ENCODE measurements at regions not wholly inside any gene's neighbourhood (a gene's known extent, or its start where the extent isn't known, plus 50 kb on each side); places are given as distances from the start of the nearest gene placed in this dataset.

DNA sequence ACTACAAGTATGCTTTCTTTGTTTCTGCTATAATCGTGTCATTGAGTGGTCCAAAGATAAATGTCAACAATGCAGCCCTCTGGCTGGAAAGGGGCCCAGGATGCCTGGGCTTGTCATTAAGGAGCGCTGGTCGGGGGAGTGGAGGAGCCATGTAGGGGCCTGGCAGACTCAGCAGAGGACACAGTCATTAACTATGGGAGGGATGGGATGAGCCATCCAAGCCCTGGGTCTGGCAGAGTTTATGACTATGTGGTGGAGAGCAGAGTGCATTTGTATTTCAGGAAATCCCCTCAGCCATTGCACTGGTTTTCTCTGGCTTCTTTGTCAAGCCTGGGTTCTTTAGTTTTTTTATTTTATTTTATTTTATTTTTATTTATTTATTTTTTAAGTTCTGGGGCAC is 243.1 kb downstream of the C12orf75 start:
- H3K9me3 ChIP-seq (ENCODE audit: control insufficient read depth in 1 of 2, insufficient read depth in 1 of 2, low read depth in 1 of 2, low read length in 2 of 2): no peaks in the 10 kb centered on the region
- no peak for ATAC-seq
- no peak for DNase-seq (ENCODE audit: low read depth, low spot score)
- H3K36me3 ChIP-seq (ENCODE audit: control insufficient read depth in 1 of 2, insufficient read depth in 2 of 2, low read length in 2 of 2): no peaks in the 10 kb centered on the region
- H3K4me2 ChIP-seq (ENCODE audit: low read length): no peak overlapping the region
- H3K27ac ChIP-seq (ENCODE audit: low read depth, low read length): no peak overlapping the region
- BruUV-seq (replicated peaks): no TSS peak
- RAD21 ChIA-PET (ENCODE audit: low non-redundant PET in 1 of 2, low total read pairs in 2 of 2, uncharacterized antibody in 2 of 2, unreplicated experiment in 2 of 2): no interaction called here
- no peak overlapping the region for H3K4me3 ChIP-seq (replicated peaks in 1 of 2; ENCODE audit: low read depth in 1 of 2, low read length in 2 of 2)
- no peak overlapping the region for H3K9ac ChIP-seq (ENCODE audit: low read length)
- no peaks in the 10 kb centered on the region for H3K27me3 ChIP-seq (ENCODE audit: insufficient read depth, low read length)
- H3K79me2 ChIP-seq (ENCODE audit: insufficient read depth, low read length): no peaks in the 10 kb centered on the region
- no peaks in the 10 kb centered on the region for H3K9me2 ChIP-seq (ENCODE audit: insufficient read depth)
- no peak overlapping the region for H2AFZ ChIP-seq (ENCODE audit: low read depth, low read length, poor library complexity, severe bottlenecking)
- POLR2A ChIA-PET: no interaction called here
- peaks cover 0 to 3% of the 10 kb centered on the region in 2 experiments; a peak in 1 of 4 replicates for H3K4me1 ChIP-seq (ENCODE audit: control insufficient read depth in 1 of 2, insufficient read depth in 2 of 2, low read length in 2 of 2)
- intact Hi-C loops (cut with micrococcal nuclease): no loop called here
- no peak for TF ChIP-seq CEBPB (IDR thresholded peaks at IDR 0.05; ENCODE audit: low read depth)
- no peak for TF ChIP-seq SIN3A (IDR thresholded peaks at IDR 0.05; ENCODE audit: low read depth)
- TF ChIP-seq EZH2phosphoT487 (IDR thresholded peaks at IDR 0.05; ENCODE audit: borderline replicate concordance): no peak
- no peak for TF ChIP-seq ELF1 (IDR thresholded peaks at IDR 0.05; ENCODE audit: borderline replicate concordance, low read depth)
- TF ChIP-seq SRF (IDR thresholded peaks at IDR 0.05; ENCODE audit: low read depth): no peak
- no peak for TF ChIP-seq EGR1 (IDR thresholded peaks at IDR 0.05; ENCODE audit: low read depth)
- TF ChIP-seq ZFX (IDR thresholded peaks at IDR 0.05): no peak
- TF ChIP-seq TCF7L2 (IDR thresholded peaks at IDR 0.05; ENCODE audit: borderline replicate concordance, extremely low read depth, insufficient read depth, insufficient read length): no peak
- no peaks in the 10 kb centered on the region for H4K20me1 ChIP-seq (ENCODE audit: insufficient read depth)
- CTCF ChIA-PET: no interaction called here

GRCh38 chr12:105574056-105574715 is 243.7 kb downstream of the C12orf75 start:
- Histone ChIP-seq H2AFZ (ENCODE audit: low read depth, low read length, poor library complexity, severe bottlenecking) (no peak overlapping the region), H3K27ac (ENCODE audit: low read depth, low read length) (no peak overlapping the region), H3K9me2 (ENCODE audit: insufficient read depth) (no peaks in the 10 kb centered on the region), H3K4me3 (replicated peaks in 1 of 2; ENCODE audit: low read depth in 1 of 2, low read length in 2 of 2) (no peak overlapping the region), H3K9me3 (ENCODE audit: control insufficient read depth in 1 of 2, insufficient read depth in 1 of 2, low read depth in 1 of 2, low read length in 2 of 2) (no peaks in the 10 kb centered on the region), H3K36me3 (ENCODE audit: control insufficient read depth in 1 of 2, insufficient read depth in 2 of 2, low read length in 2 of 2) (no peaks in the 10 kb centered on the region), H3K79me2 (ENCODE audit: insufficient read depth, low read length) (no peaks in the 10 kb centered on the region), H4K20me1 (ENCODE audit: insufficient read depth) (no peaks in the 10 kb centered on the region), H3K4me1 (ENCODE audit: control insufficient read depth in 1 of 2, insufficient read depth in 2 of 2, low read length in 2 of 2) (peaks cover 0 to 3% of the 10 kb centered on the region in 2 experiments; a peak in 1 of 4 replicates), H3K4me2 (ENCODE audit: low read length) (no peak overlapping the region), H3K9ac (ENCODE audit: low read length) (no peak overlapping the region), H3K27me3 (ENCODE audit: insufficient read depth, low read length) (no peaks in the 10 kb centered on the region)
- RAD21 ChIA-PET (ENCODE audit: low non-redundant PET in 1 of 2, low total read pairs in 2 of 2, uncharacterized antibody in 2 of 2, unreplicated experiment in 2 of 2): no interaction called here
- POLR2A ChIA-PET: no interaction called here
- TF ChIP-seq SRF (IDR thresholded peaks at IDR 0.05; ENCODE audit: low read depth): no peak
- TF ChIP-seq TCF7L2 (IDR thresholded peaks at IDR 0.05; ENCODE audit: borderline replicate concordance, extremely low read depth, insufficient read depth, insufficient read length): no peak
- TF ChIP-seq, protein P1, sequence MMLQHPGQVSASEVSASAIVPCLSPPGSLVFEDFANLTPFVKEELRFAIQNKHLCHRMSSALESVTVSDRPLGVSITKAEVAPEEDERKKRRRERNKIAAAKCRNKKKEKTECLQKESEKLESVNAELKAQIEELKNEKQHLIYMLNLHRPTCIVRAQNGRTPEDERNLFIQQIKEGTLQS (IDR thresholded peaks at IDR 0.05): no peak
- TF ChIP-seq EGR1 (IDR thresholded peaks at IDR 0.05; ENCODE audit: low read depth): no peak
- no peak for TF ChIP-seq EZH2 (IDR thresholded peaks at IDR 0.05)
- TF ChIP-seq ZNF274 (IDR thresholded peaks at IDR 0.05; ENCODE audit: low read depth, low read length): no peak
- TF ChIP-seq FOSL1 (IDR thresholded peaks at IDR 0.05; ENCODE audit: low read depth): no peak
- TF ChIP-seq JUND (IDR thresholded peaks at IDR 0.05): no peak
- TF ChIP-seq CEBPB (IDR thresholded peaks at IDR 0.05; ENCODE audit: low read depth): no peak
- TF ChIP-seq, protein P2, sequence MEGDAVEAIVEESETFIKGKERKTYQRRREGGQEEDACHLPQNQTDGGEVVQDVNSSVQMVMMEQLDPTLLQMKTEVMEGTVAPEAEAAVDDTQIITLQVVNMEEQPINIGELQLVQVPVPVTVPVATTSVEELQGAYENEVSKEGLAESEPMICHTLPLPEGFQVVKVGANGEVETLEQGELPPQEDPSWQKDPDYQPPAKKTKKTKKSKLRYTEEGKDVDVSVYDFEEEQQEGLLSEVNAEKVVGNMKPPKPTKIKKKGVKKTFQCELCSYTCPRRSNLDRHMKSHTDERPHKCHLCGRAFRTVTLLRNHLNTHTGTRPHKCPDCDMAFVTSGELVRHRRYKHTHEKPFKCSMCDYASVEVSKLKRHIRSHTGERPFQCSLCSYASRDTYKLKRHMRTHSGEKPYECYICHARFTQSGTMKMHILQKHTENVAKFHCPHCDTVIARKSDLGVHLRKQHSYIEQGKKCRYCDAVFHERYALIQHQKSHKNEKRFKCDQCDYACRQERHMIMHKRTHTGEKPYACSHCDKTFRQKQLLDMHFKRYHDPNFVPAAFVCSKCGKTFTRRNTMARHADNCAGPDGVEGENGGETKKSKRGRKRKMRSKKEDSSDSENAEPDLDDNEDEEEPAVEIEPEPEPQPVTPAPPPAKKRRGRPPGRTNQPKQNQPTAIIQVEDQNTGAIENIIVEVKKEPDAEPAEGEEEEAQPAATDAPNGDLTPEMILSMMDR (IDR thresholded peaks at IDR 0.05 in 2 of 3, conservative IDR thresholded peaks at IDR 0.05 in 1 of 3; ENCODE audit: borderline replicate concordance in 1 of 3, insufficient read depth in 1 of 3, low read depth in 2 of 3, low read length in 2 of 3): no peak
- TF ChIP-seq ELF1 (IDR thresholded peaks at IDR 0.05; ENCODE audit: borderline replicate concordance, low read depth): no peak
- TF ChIP-seq CBX3 (IDR thresholded peaks at IDR 0.05; ENCODE audit: low read depth): no peak
- ATAC-seq (no peak), DNase-seq (ENCODE audit: low read depth, low spot score) (no peak)
- CTCF ChIA-PET: no interaction called here
- BruUV-seq (replicated peaks): no TSS peak
- intact Hi-C loops (cut with micrococcal nuclease): no loop called here
